Muscle layer of duodenum (tissue), 2 donors: ENCODE measurements at regions not wholly inside any gene's neighbourhood (a gene's known extent, or its start where the extent isn't known, plus 50 kb on each side); places are given as distances from the start of the nearest gene placed in this dataset.

ENCODE experiments used
- H3K27ac ChIP-seq: one replicate; pipeline ENCODE4 v1.7.0; 2013; ENCODE audit warnings: mild to moderate bottlenecking, low read length
- H3K27me3 ChIP-seq: one replicate; pipeline ENCODE4 v1.7.0; 2013; ENCODE audit warnings: low read depth, mild to moderate bottlenecking, control low read depth, low read length
- H3K36me3 ChIP-seq, 2 donors: one replicate each; pipeline ENCODE4 v1.7.0; 2013; ENCODE audit warnings: low read length in 2 of 2, control low read depth in 1 of 2, mild to moderate bottlenecking in 1 of 2; ENCODE audit not compliant: insufficient read depth in 2 of 2, control insufficient read depth in 1 of 2
- H3K4me1 ChIP-seq, 2 donors: one replicate each; pipeline ENCODE4 v1.7.0; 2013; ENCODE audit warnings: low read length in 2 of 2, mild to moderate bottlenecking in 2 of 2, control low read depth in 1 of 2, moderate library complexity in 1 of 2; ENCODE audit not compliant: insufficient read depth in 2 of 2, control insufficient read depth in 1 of 2
- H3K4me3 ChIP-seq, 2 donors: one replicate each; pipeline ENCODE4 v1.7.0; 2013; ENCODE audit warnings: low read length in 2 of 2, low read depth in 1 of 2, mild to moderate bottlenecking in 1 of 2
- H3K9me3 ChIP-seq, 2 donors: one replicate each; pipeline ENCODE4 v1.7.0; 2013; ENCODE audit warnings: low read length in 2 of 2, control low read depth in 1 of 2, mild to moderate bottlenecking in 1 of 2; ENCODE audit not compliant: control insufficient read depth in 1 of 2
- donor health status: healthy.

- Histone ChIP-seq H3K9me3 (no peaks in the 10 kb centered on the region), H3K27me3 (no peaks in the 10 kb centered on the region), H3K4me3 (no peak overlapping the region), H3K36me3 (no peaks in the 10 kb centered on the region), H3K27ac (no peak overlapping the region), H3K4me1 (peaks cover 0 to under 1% of the 10 kb centered on the region in 2 donors)
Measured at GRCh38 chr5:171595801-171596231, 176.4 kb downstream of the FGF18 start.

- Histone ChIP-seq H3K4me1 (peaks cover 0 to 3% of the 10 kb centered on the region in 2 donors), H3K27ac (no peak overlapping the region), H3K4me3 (no peak overlapping the region), H3K27me3 (no peaks in the 10 kb centered on the region), H3K36me3 (no peaks in the 10 kb centered on the region), H3K9me3 (no peaks in the 10 kb centered on the region)
Measured at GRCh38 chr5:171596391-171596878, 177.0 kb downstream of the FGF18 start.

GRCh38 chr5:171597946-171598640 lies 178.6 kb downstream of the FGF18 start:
- Histone ChIP-seq H3K27me3 (no peaks in the 10 kb centered on the region), H3K4me1 (peaks cover 0 to 3% of the 10 kb centered on the region in 2 donors), H3K9me3 (no peaks in the 10 kb centered on the region), H3K4me3 (no peak overlapping the region), H3K27ac (no peak overlapping the region), H3K36me3 (no peaks in the 10 kb centered on the region)

GRCh38 chr5:171598641-171599152 lies 179.2 kb downstream of the FGF18 start:
- Histone ChIP-seq H3K27ac (no peak overlapping the region), H3K9me3 (no peaks in the 10 kb centered on the region), H3K4me1 (peaks cover 0 to 3% of the 10 kb centered on the region in 2 donors), H3K4me3 (no peak overlapping the region), H3K36me3 (no peaks in the 10 kb centered on the region), H3K27me3 (no peaks in the 10 kb centered on the region)

GRCh38 chr5:171599411-171599810 lies 180.0 kb downstream of the FGF18 start:
- no peak overlapping the region for H3K4me3 ChIP-seq
- H3K27me3 ChIP-seq = no peaks in the 10 kb centered on the region
- H3K9me3 ChIP-seq = no peaks in the 10 kb centered on the region
- peaks cover 0 to 3% of the 10 kb centered on the region in 2 donors for H3K4me1 ChIP-seq
- no peaks in the 10 kb centered on the region for H3K36me3 ChIP-seq
- no peak overlapping the region for H3K27ac ChIP-seq

- Histone ChIP-seq H3K36me3 (no peaks in the 10 kb centered on the region), H3K4me1 (peaks cover 0 to 3% of the 10 kb centered on the region in 2 donors), H3K27me3 (no peaks in the 10 kb centered on the region), H3K9me3 (no peaks in the 10 kb centered on the region), H3K4me3 (no peak overlapping the region), H3K27ac (no peak overlapping the region)
Measured at GRCh38 chr5:171599957-171600612, 180.6 kb downstream of the FGF18 start.

GRCh38 chr5:171600741-171601265 lies 181.4 kb downstream of the FGF18 start:
- Histone ChIP-seq H3K36me3 (no peaks in the 10 kb centered on the region), H3K9me3 (no peaks in the 10 kb centered on the region), H3K27ac (no peak overlapping the region), H3K4me1 (peaks cover 0 to 3% of the 10 kb centered on the region in 2 donors), H3K27me3 (no peaks in the 10 kb centered on the region), H3K4me3 (no peak overlapping the region)

GRCh38 chr5:171601266-171601881 lies 181.9 kb downstream of the FGF18 start:
- Histone ChIP-seq H3K27me3 (no peaks in the 10 kb centered on the region), H3K4me3 (no peak overlapping the region), H3K36me3 (no peaks in the 10 kb centered on the region), H3K27ac (no peak overlapping the region), H3K4me1 (peaks cover 0 to 3% of the 10 kb centered on the region in 2 donors), H3K9me3 (peaks cover under 1 to 4% of the 10 kb centered on the region in 2 donors)

- no peak overlapping the region for H3K4me3 ChIP-seq
- H3K9me3 ChIP-seq = peaks cover 8 to 10% of the 10 kb centered on the region in 2 donors
- peaks cover 0 to 3% of the 10 kb centered on the region in 2 donors for H3K4me1 ChIP-seq
- H3K36me3 ChIP-seq = no peaks in the 10 kb centered on the region
- no peak overlapping the region for H3K27ac ChIP-seq
- no peaks in the 10 kb centered on the region for H3K27me3 ChIP-seq
Measured at GRCh38 chr5:171603591-171603990, 182.0 kb upstream of the SMIM23 start.

- Histone ChIP-seq H3K27me3 (no peaks in the 10 kb centered on the region), H3K4me3 (no peak overlapping the region), H3K4me1 (peaks cover 0 to 3% of the 10 kb centered on the region in 2 donors), H3K9me3 (peaks cover 8 to 10% of the 10 kb centered on the region in 2 donors), H3K27ac (no peak overlapping the region), H3K36me3 (no peaks in the 10 kb centered on the region)
Measured at GRCh38 chr5:171604195-171604594, 181.4 kb upstream of the SMIM23 start.

GRCh38 chr5:171606414-171607024 lies 179.1 kb upstream of the SMIM23 start:
- H3K4me3 ChIP-seq = no peak overlapping the region
- H3K9me3 ChIP-seq = peaks cover 8 to 10% of the 10 kb centered on the region in 2 donors
- no peaks in the 10 kb centered on the region for H3K36me3 ChIP-seq
- no peaks in the 10 kb centered on the region for H3K27me3 ChIP-seq
- no peaks in the 10 kb centered on the region for H3K4me1 ChIP-seq
- H3K27ac ChIP-seq = no peak overlapping the region
